Activated naive CD4-positive, alpha-beta T cell treated with anti-CD3 and anti-CD28 coated beads, Interleukin-2, amount 10 ng/mL, durations not matched to agents 7 days and 5 days (primary cell): ENCODE measurements at regions not wholly inside any gene's neighbourhood (a gene's known extent, or its start where the extent isn't known, plus 50 kb on each side); places are given as distances from the start of the nearest gene placed in this dataset.

ENCODE experiments used
- CTCF ChIA-PET: fragments of 350-600 bp; sonication (Branson Sonifier 250); formaldehyde crosslinking; loops from one replicate; lab custom pipeline; 2021; ENCODE audit warnings: antibody characterized with exemption; lab: Charles Lee
- DNase-seq: peaks from one replicate; pipeline ENCODE4 v3.0.0-alpha.2; 2020
- H3K27ac Mint-ChIP-seq: one replicate; pipeline ENCODE4 v1.8.0; 2021; ENCODE audit warnings: mild to moderate bottlenecking, moderate library complexity, mixed read lengths
- H3K27me3 Mint-ChIP-seq: one replicate; pipeline ENCODE4 v1.8.0; 2021; ENCODE audit warnings: mild to moderate bottlenecking, mixed read lengths
- H3K36me3 Mint-ChIP-seq: one replicate; pipeline ENCODE4 v1.8.0; 2021; ENCODE audit warnings: mixed read lengths
- H3K4me1 Mint-ChIP-seq: one replicate; pipeline ENCODE4 v1.8.0; 2021; ENCODE audit warnings: mixed read lengths
- H3K4me3 Mint-ChIP-seq: one replicate; pipeline ENCODE4 v1.8.0; 2021; ENCODE audit warnings: mild to moderate bottlenecking, moderate library complexity, mixed read lengths
- H3K9me3 Mint-ChIP-seq: one replicate; pipeline ENCODE4 v1.8.0; 2021; ENCODE audit warnings: mixed read lengths

DNA sequence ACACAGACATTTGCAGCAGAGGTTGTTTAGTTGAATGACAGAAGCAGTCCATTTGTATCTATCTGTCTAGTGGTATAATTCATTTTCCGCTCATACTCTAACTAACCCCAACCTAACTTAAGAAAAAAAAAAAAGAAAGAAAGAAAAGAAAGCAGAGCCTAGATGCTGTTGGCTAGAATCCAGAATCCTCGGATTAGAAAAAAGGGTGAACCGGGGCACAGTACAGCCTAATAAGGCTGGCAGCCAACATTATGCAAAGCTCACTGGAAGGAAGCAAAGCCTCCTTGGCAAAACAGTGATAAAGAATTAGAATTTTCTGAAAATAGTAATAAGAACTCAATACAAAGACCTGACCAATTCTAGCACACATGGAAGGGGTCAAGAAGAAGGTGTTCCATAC lies 640.8 kb downstream of the TUSC7 start:
- no peaks in the 10 kb centered on the region for H3K4me1 Mint-ChIP-seq
- no peak for DNase-seq
- CTCF ChIA-PET = no interaction called here
- no peaks in the 10 kb centered on the region for H3K9me3 Mint-ChIP-seq
- H3K27ac Mint-ChIP-seq = no peak overlapping the region
- H3K4me3 Mint-ChIP-seq = no peak overlapping the region
- no peaks in the 10 kb centered on the region for H3K36me3 Mint-ChIP-seq
- H3K27me3 Mint-ChIP-seq = no peaks in the 10 kb centered on the region

DNA sequence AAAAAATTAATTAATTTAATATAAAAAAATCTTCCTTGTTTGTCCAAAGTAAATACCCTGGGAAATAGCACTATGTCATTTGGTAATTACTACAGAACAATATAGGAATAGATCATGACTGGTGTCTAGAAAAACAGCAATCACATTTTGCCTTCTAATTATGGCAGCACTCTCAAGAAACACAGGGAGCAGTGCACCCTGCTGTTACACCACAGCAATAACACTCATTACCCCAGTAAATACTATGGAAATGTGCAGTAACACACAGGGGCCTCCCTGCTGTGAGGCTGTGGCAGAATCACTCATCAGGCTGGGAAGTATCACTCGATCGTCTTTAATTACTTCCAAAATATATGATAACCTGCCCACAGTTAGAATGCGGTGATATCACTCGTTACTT lies 646.0 kb downstream of the TUSC7 start:
- no peaks in the 10 kb centered on the region for H3K27me3 Mint-ChIP-seq
- H3K36me3 Mint-ChIP-seq = no peaks in the 10 kb centered on the region
- H3K27ac Mint-ChIP-seq = no peak overlapping the region
- no peak overlapping the region for H3K4me3 Mint-ChIP-seq
- CTCF ChIA-PET = no interaction called here
- no peak for DNase-seq
- peaks cover 12% of the 10 kb centered on the region for H3K9me3 Mint-ChIP-seq
- H3K4me1 Mint-ChIP-seq = no peaks in the 10 kb centered on the region

DNA sequence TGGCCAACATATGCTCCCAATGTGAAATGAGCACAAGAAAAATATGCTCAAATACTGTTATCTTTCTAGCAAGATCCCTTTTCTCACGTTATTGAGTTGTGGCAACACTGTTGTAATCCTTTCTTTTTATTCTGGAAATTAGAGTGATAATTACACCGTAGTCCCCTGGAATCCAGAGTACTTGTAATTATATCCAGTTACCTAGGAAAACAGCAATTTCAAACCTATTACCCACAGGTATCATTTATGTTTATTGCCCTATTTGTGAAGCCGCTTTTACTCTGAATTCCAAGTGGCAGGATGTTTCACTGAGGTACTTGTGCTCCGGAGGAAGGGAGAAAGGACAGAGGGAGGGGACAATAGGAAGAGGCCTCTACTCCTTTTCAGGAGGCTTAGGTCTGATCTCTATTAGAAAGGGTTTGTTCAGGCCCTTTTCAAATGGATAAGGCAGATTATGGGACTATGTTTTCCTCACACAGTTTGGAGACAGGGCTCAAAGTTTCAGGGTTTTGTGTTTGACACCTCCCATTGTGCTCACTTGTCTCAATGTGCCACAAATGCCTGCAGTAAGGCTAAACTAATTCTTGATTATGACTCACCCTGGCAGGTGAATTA lies 646.6 kb downstream of the TUSC7 start:
- Mint-ChIP-seq H3K27me3 (no peaks in the 10 kb centered on the region), H3K27ac (no peak overlapping the region), H3K9me3 (peaks cover 16% of the 10 kb centered on the region), H3K4me1 (no peaks in the 10 kb centered on the region), H3K4me3 (no peak overlapping the region), H3K36me3 (no peaks in the 10 kb centered on the region)
- CTCF ChIA-PET = no interaction called here
- no peak for DNase-seq

DNA sequence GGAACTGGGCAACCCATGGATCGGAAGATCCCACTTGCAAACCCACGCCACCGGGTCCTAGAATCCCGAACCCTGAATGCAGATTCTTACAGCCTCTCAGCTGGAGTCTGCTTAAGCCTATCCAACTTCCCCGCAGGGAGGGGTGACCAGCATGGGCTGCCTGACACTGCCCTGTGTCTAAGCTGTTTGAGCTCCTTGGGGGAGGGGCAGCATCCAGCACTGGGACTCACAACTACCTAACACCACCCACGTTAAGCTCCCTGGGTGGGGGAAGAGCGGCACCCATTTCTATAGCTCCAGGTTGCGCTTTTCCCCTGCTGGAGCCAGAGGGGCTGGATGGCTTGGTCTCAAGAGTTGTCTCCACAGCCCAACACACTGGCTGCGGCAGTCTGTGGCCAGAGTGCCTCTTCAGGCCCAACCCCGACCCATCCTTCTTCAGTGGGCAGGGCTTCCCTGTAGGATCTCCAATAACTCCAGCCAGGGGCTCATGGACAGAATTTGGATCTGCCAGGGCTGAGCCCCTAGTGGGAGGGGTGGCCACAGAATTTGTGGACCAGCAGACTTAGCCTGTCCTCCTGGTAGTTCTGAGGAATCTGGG lies 649.2 kb downstream of the TUSC7 start:
- CTCF ChIA-PET = no interaction called here
- Mint-ChIP-seq H3K27me3 (no peaks in the 10 kb centered on the region), H3K27ac (no peak overlapping the region), H3K36me3 (no peaks in the 10 kb centered on the region), H3K4me1 (no peaks in the 10 kb centered on the region), H3K4me3 (no peak overlapping the region), H3K9me3 (peaks cover 30% of the 10 kb centered on the region)
- DNase-seq = no peak

DNA sequence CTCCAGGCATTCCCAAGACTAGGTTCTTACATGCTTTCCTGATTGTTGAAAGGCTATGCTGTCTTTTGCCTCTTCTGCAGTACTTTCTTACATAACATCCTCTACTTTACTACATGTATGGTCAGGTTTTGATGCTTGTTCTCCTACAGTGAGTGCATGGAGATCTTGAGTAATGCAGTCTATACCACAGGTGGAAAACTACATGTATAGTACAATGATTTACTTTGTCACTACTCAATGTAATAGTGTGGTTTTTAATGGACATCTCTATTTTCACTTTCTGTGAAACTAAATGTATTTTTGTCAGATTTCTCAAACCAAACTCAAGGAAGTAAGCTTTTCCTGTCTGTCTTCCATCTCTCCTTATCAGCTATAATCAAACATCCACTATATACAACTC lies 657.0 kb downstream of the TUSC7 start:
- Mint-ChIP-seq H3K9me3 (peaks cover 20% of the 10 kb centered on the region), H3K27me3 (no peaks in the 10 kb centered on the region), H3K4me3 (no peak overlapping the region), H3K36me3 (no peaks in the 10 kb centered on the region), H3K4me1 (no peaks in the 10 kb centered on the region), H3K27ac (no peak overlapping the region)
- CTCF ChIA-PET = no interaction called here
- no peak for DNase-seq

DNA sequence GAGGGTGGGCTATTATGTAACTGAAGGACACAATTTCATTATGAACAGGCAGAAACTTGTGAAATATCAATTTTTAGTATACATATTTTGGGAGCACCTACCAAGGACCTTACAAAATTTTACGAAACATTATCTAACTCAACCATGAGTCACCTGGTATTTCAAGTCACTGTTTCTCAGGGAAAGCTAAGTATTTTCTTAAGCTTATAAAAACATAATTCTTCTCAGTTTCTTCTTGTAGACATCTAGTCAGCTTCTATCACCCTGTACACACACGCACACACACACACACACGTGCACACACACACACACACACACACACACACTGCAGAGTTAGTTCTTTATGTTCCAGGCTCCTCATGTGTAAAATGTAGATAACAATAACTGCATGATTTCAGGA lies 658.3 kb downstream of the TUSC7 start:
- H3K4me1 Mint-ChIP-seq = no peaks in the 10 kb centered on the region
- no peaks in the 10 kb centered on the region for H3K36me3 Mint-ChIP-seq
- H3K4me3 Mint-ChIP-seq = no peak overlapping the region
- no peaks in the 10 kb centered on the region for H3K27me3 Mint-ChIP-seq
- CTCF ChIA-PET = no interaction called here
- H3K9me3 Mint-ChIP-seq = peaks cover 13% of the 10 kb centered on the region
- DNase-seq = no peak
- H3K27ac Mint-ChIP-seq = no peak overlapping the region

DNA sequence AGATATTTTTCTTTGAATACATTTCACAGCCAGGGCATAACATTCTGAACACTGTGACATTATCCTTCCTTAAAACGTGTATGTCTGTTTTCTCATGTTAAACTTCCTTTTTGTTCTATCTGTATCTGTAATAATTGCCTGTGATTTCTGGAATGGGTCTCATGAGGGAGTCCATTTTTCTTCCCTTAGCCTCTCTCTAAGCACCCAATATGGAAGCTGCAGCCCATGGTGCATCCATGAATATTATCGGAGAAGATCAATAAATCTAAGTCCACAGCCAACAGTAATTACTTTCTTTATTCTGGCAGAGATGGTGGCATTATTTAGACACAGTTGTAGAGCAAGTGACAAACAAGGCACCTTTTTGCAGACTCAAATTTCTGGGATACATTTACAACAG lies 671.1 kb downstream of the TUSC7 start:
- no peak for DNase-seq
- Mint-ChIP-seq H3K4me3 (no peak overlapping the region), H3K27me3 (no peaks in the 10 kb centered on the region), H3K9me3 (no peaks in the 10 kb centered on the region), H3K27ac (no peak overlapping the region), H3K4me1 (no peaks in the 10 kb centered on the region), H3K36me3 (no peaks in the 10 kb centered on the region)
- CTCF ChIA-PET = no interaction called here

DNA sequence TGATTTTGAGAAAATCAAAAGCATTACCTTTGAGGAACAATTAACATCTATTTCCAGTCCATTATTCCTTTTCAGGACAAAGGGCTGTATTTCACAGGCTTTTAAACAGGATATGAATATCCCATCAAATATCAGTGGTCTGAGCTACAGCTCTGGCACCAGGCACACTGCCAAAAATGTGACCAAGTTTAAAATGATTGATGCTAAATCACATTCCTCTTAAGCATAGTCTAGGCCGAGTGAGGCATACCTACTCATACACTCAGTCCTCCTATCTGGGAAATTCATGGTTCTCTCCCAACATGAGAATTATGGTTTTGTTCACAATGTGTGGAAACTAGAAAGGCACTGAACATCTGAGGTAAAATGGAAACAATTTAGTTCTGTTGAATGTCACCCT lies 683.5 kb downstream of the TUSC7 start:
- Mint-ChIP-seq H3K9me3 (peaks cover 1% of the 10 kb centered on the region), H3K4me3 (no peak overlapping the region), H3K36me3 (no peaks in the 10 kb centered on the region), H3K27me3 (no peaks in the 10 kb centered on the region), H3K4me1 (no peaks in the 10 kb centered on the region), H3K27ac (no peak overlapping the region)
- CTCF ChIA-PET = no interaction called here
- no peak for DNase-seq

DNA sequence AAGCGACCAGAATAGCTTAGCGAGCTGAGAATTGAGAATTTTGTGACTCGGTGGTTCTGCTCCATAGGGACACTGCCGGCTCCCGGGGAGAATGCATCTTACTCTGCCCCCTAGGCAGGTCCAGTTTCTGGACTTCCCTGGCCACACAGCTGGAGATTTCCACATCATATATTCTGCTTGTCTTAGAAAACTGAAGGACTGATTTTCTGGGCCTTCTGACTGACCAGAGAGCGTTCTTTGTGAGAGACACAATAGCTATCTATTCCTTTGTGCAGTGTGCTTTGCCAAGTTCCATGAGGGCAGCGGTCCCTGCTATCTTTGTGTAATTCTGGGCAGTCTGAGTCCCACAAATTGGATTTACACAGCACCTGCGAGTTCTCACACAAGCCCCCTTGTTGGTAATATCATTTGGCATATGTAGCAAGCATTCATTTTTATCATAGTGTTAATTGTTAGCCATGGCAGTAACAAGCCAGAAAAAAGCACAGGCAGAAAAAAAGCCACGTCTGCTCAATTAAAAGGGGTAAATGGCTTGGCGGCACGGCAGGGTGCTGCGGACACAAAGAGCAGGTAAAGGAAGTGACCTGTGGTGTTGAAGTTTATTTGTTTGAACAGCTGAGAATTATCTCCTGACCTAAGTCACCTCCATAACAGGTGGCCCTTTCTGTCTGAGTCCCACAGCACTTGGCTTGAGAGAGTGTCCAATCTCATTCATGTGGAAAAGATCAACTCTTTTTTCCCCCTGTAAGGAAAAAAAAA lies 688.7 kb downstream of the TUSC7 start:
- Mint-ChIP-seq H3K4me3 (no peak overlapping the region), H3K36me3 (no peaks in the 10 kb centered on the region), H3K27ac (no peak overlapping the region), H3K9me3 (no peaks in the 10 kb centered on the region), H3K27me3 (no peaks in the 10 kb centered on the region), H3K4me1 (no peaks in the 10 kb centered on the region)
- no peak for DNase-seq
- CTCF ChIA-PET = no interaction called here

DNA sequence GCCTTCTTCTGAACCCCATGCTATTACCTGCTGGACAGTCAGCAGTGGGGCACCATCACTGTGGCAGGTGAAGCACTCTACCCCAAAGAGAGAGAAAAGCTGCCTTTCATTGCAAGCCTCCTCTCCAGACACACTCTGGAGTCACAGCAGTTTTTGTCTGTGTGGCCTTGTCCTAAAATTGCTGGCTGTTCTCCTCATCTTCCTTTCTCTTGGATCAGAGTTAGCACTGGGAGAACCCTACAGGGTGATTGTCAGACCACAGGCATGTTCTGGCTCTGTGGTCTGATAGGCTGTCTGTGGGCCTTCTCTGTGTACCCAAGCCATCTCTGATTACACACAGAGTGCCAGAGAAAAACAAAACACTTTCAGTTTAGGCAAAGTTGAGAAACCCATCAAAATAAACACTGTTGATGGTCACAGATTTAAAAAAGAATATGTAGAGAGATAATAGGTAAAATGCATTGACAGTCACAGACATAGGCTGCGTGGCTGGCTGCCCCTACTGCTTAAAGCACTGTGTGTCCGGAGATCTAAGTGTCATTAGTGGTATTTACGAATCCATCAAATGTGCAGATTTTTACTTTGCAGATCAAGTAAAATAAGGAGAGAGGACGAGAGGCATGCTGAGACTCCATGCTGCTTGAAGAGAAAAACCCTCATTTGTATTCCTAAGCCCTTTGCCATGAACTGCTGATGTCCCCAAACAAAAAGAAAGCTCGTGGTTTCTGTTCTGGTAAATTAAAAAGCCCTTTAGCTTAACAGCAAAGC lies 689.9 kb downstream of the TUSC7 start:
- no peaks in the 10 kb centered on the region for H3K27me3 Mint-ChIP-seq
- no peaks in the 10 kb centered on the region for H3K4me1 Mint-ChIP-seq
- no peak overlapping the region for H3K27ac Mint-ChIP-seq
- no peak overlapping the region for H3K4me3 Mint-ChIP-seq
- DNase-seq = no peak
- no peaks in the 10 kb centered on the region for H3K36me3 Mint-ChIP-seq
- CTCF ChIA-PET = no interaction called here
- no peaks in the 10 kb centered on the region for H3K9me3 Mint-ChIP-seq

DNA sequence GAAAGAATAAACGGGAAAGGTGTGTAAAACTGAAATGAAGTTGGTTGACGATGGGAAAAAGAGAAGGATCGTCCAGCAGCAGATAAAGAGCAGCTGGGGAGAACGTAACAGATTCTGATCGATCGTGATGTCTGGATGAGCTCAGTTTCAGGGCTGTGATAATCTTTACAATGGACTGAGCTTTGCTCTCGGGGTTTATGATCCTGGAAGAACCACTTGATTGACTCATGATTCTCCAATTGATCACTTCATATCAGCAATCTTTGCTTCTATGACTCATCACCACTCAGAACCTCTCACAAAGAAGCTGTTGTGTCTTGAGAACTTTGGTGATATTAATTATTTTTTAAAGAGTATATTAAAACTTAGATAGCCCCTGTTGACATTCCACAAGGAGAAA lies 690.7 kb downstream of the TUSC7 start:
- CTCF ChIA-PET = no interaction called here
- Mint-ChIP-seq H3K27me3 (no peaks in the 10 kb centered on the region), H3K36me3 (no peaks in the 10 kb centered on the region), H3K27ac (no peak overlapping the region), H3K9me3 (no peaks in the 10 kb centered on the region), H3K4me1 (no peaks in the 10 kb centered on the region), H3K4me3 (no peak overlapping the region)
- no peak for DNase-seq

DNA sequence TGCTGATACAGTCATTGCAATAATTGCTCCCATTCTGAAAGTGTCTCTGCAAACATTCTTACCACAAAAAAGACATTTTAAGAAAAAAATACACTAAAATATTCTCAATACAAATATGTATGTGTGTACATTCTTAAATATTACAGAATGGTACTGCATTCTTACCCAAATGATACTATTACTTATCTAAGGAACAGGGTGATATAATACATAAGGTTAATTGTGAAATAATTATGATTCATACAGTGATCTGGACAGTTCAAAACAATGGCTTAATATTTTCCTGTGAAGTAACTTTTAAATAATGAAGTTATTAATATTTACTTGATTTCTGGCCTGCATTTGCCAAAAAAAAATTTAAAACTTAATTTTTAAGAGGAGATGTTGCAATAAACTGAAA lies 694.6 kb downstream of the TUSC7 start:
- no peaks in the 10 kb centered on the region for H3K27me3 Mint-ChIP-seq
- no peak for DNase-seq
- no peaks in the 10 kb centered on the region for H3K4me1 Mint-ChIP-seq
- no peaks in the 10 kb centered on the region for H3K36me3 Mint-ChIP-seq
- no peak overlapping the region for H3K27ac Mint-ChIP-seq
- no peak overlapping the region for H3K4me3 Mint-ChIP-seq
- H3K9me3 Mint-ChIP-seq = no peaks in the 10 kb centered on the region
- CTCF ChIA-PET = no interaction called here

DNA sequence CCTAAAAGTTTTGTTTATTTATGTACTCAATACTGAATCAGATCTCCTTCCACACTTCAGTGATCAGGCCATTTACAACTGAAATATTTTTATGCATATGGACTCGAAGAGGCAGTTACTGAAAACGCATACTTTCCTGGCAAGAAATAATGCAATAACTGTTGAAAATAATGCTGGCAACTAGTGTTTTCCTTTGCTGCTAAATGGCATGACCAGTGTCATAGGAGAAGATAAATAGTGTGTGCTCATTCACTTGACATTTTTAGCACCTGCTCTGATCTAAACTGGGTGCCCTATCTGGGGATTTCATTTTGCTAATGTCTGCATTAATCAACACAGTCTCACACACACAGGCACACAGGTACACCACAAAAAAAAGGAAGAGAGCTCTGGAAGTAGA lies 695.2 kb downstream of the TUSC7 start:
- H3K9me3 Mint-ChIP-seq = no peaks in the 10 kb centered on the region
- CTCF ChIA-PET = no interaction called here
- no peak for DNase-seq
- H3K4me1 Mint-ChIP-seq = no peaks in the 10 kb centered on the region
- H3K36me3 Mint-ChIP-seq = no peaks in the 10 kb centered on the region
- no peak overlapping the region for H3K27ac Mint-ChIP-seq
- no peak overlapping the region for H3K4me3 Mint-ChIP-seq
- no peaks in the 10 kb centered on the region for H3K27me3 Mint-ChIP-seq

DNA sequence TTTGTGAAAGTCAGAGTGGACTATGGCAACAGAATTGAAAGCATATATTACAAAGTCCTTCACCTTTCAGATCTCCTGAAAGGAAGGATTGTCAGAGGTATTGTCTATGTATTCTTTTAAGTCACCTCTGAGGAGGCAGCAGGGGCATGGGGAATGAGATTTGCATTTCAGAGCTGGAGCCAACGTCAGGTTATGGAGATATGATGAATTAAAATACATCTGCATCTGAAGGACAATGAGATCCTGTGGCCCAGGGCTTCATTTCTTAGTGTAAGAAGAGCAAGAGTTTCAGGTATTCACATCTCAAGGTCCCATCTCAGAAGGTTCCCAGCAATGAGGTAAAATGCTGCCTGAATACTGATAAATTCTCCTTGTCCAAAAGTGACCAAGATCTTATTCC lies 695.8 kb downstream of the TUSC7 start:
- Mint-ChIP-seq H3K27ac (no peak overlapping the region), H3K4me1 (no peaks in the 10 kb centered on the region), H3K27me3 (no peaks in the 10 kb centered on the region), H3K4me3 (no peak overlapping the region), H3K36me3 (no peaks in the 10 kb centered on the region), H3K9me3 (no peaks in the 10 kb centered on the region)
- CTCF ChIA-PET = no interaction called here
- no peak for DNase-seq

DNA sequence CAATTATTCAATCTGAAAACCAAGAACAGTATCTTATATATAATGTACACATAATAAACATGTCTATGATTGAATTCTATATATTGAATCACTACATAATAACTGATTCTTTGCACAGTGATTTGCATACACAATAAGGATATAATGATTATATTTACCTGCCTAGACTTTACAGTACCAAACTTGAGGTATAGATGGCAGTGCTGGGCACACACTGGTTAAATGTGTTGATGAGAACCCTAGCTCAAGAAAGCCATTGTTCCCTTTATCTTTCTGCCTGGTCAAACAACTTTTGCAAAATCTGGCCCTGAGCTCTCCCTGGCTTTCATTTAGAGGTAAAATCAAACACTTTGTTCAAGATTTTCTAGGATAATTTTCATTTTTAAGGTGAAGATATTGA lies 697.7 kb downstream of the TUSC7 start:
- no peaks in the 10 kb centered on the region for H3K9me3 Mint-ChIP-seq
- H3K27me3 Mint-ChIP-seq = no peaks in the 10 kb centered on the region
- CTCF ChIA-PET = no interaction called here
- no peak for DNase-seq
- no peaks in the 10 kb centered on the region for H3K4me1 Mint-ChIP-seq
- no peaks in the 10 kb centered on the region for H3K36me3 Mint-ChIP-seq
- H3K4me3 Mint-ChIP-seq = no peak overlapping the region
- H3K27ac Mint-ChIP-seq = no peak overlapping the region
